H1 (cell line): ENCODE measurements at regions not wholly inside any gene's neighbourhood (a gene's known extent, or its start where the extent isn't known, plus 50 kb on each side); places are given as distances from the start of the nearest gene placed in this dataset.

Experiments
- CTCF ChIA-PET: fragments of 300-600 bp; sonication (Branson Sonifier 250); formaldehyde crosslinking; loops from one replicate; lab custom pipeline; 2021; ENCODE audit not compliant: partially characterized antibody; lab: Charles Lee
- POLR2A ChIA-PET: fragments of 300-600 bp; sonication (Branson Sonifier 250); formaldehyde crosslinking; loops from one replicate; lab custom pipeline; 2021; ENCODE audit warnings: inconsistent platforms; ENCODE audit not compliant: partially characterized antibody; lab: Charles Lee
- DNase-seq, 2 experiments: peaks; one replicate each; pipeline versions ENCODE4 v3.0.0 to v3.0.0-alpha.2; 2010 to 2022; ENCODE audit warnings: low spot score in 2 of 2, low read depth in 1 of 2, mixed read lengths in 1 of 2
- FAIRE-seq: peaks from 2 replicates; lab custom pipeline; 2011; peaks lifted over from hg19 to GRCh38; lab: Jason Lieb, UNC
- H2AFZ ChIP-seq: 2 replicates; pipeline ENCODE4 v1.8.1; 2012; ENCODE audit warnings: low read length, inconsistent platforms
- H2AK5ac ChIP-seq: 2 replicates; pipeline ENCODE4 v1.6.1; 2013; ENCODE audit warnings: low read depth, low read length
- H2BK120ac ChIP-seq: replicated peaks from 2 replicates; pipeline ENCODE3; 2013; ENCODE audit warnings: low read depth, low read length, inconsistent platforms
- H2BK12ac ChIP-seq: 2 replicates; pipeline ENCODE4 v1.6.1; 2013; ENCODE audit warnings: low read depth, low read length
- H2BK15ac ChIP-seq: 2 replicates; pipeline ENCODE4 v1.6.1; 2013; ENCODE audit warnings: low read length
- H2BK20ac ChIP-seq: 2 replicates; pipeline ENCODE4 v1.6.1; 2013; ENCODE audit warnings: low read length
- H2BK5ac ChIP-seq: 2 replicates; pipeline ENCODE4 v1.6.1; 2013; ENCODE audit warnings: low read depth, low read length
- H3K14ac ChIP-seq: 2 replicates; pipeline ENCODE4 v1.6.1; 2013; ENCODE audit warnings: inconsistent platforms; ENCODE audit not compliant: insufficient read length
- H3K18ac ChIP-seq: 2 replicates; pipeline ENCODE4 v1.6.1; 2013; ENCODE audit warnings: low read length; ENCODE audit errors: extremely low read depth
- H3K23ac ChIP-seq: 2 replicates; pipeline ENCODE4 v1.6.1; 2013; ENCODE audit warnings: inconsistent platforms; ENCODE audit not compliant: insufficient read length
- H3K23me2 ChIP-seq: 2 replicates; pipeline ENCODE4 v1.6.1; 2013; ENCODE audit warnings: low read depth, low read length
- H3K27ac ChIP-seq: 2 replicates; pipeline ENCODE4 v1.6.1; 2011; ENCODE audit warnings: low read depth, low read length, inconsistent platforms
- H3K27me3 ChIP-seq, 4 experiments: replicated peaks in 1 of 4; 1 replicate in 1 of 4; 2 replicates in 3 of 4; pipeline versions ENCODE4 v1.6.1 to v1.8.1; 2011 to 2013; ENCODE audit warnings: low read length in 3 of 4, mild to moderate bottlenecking in 3 of 4, inconsistent platforms in 2 of 4, mixed read lengths in 2 of 4, moderate library complexity in 1 of 4; ENCODE audit not compliant: control insufficient read depth in 3 of 4, insufficient read depth in 3 of 4; ENCODE audit errors: extremely low read depth in 1 of 4
- H3K36me3 ChIP-seq, 4 experiments: 2 replicates each; pipeline versions ENCODE4 v1.6.1 to v1.8.1; 2011 to 2013; ENCODE audit warnings: mild to moderate bottlenecking in 4 of 4, low read length in 3 of 4, moderate library complexity in 2 of 4, control low read depth in 1 of 4, inconsistent platforms in 1 of 4; ENCODE audit not compliant: insufficient read depth in 4 of 4, control insufficient read depth in 2 of 4
- H3K4ac ChIP-seq: replicated peaks from 2 replicates; pipeline ENCODE3; 2013; ENCODE audit warnings: low read length, low read depth, mixed read lengths, inconsistent platforms; ENCODE audit not compliant: insufficient read length
- H3K4me1 ChIP-seq, 4 experiments: replicated peaks in 1 of 4; 1 replicate in 1 of 4; 2 replicates in 3 of 4; pipeline versions ENCODE4 v1.6.1 to v1.8.1; 2011 to 2013; ENCODE audit warnings: low read length in 3 of 4, inconsistent platforms in 2 of 4, mixed read lengths in 1 of 4; ENCODE audit not compliant: insufficient read depth in 4 of 4, control insufficient read depth in 3 of 4
- H3K4me2 ChIP-seq, 2 experiments: 2 replicates each; pipeline versions ENCODE4 v1.6.1 to v1.8.1; 2011 to 2013; ENCODE audit warnings: low read depth in 2 of 2, low read length in 2 of 2, control low read depth in 1 of 2, inconsistent platforms in 1 of 2, mild to moderate bottlenecking in 1 of 2; ENCODE audit not compliant: insufficient read depth in 1 of 2
- H3K4me3 ChIP-seq, 4 experiments: fragments of 200-600, 300-600 bp in 1 of 4; sonication (generic), shearing (Covaris generic), sonication (Bioruptor Twin) in 1 of 4; 2 replicates each; pipeline versions ENCODE4 v1.5.1 to v1.8.1; 2011 to 2016; ENCODE audit warnings: low read length in 4 of 4, low read depth in 3 of 4, control low read depth in 2 of 4, inconsistent platforms in 2 of 4, mild to moderate bottlenecking in 2 of 4, mixed read lengths in 1 of 4, moderate library complexity in 1 of 4; ENCODE audit not compliant: insufficient read depth in 2 of 4; ENCODE audit errors: extremely low read depth in 1 of 4
- H3K56ac ChIP-seq: replicated peaks from 2 replicates; pipeline ENCODE3; 2013; ENCODE audit warnings: low read depth, mild to moderate bottlenecking, mixed read lengths, low read length, inconsistent platforms; ENCODE audit not compliant: insufficient read length
- H3K79me1 ChIP-seq: 2 replicates; pipeline ENCODE4 v1.6.1; 2013; ENCODE audit warnings: low read depth, low read length, control low read depth
- H3K79me2 ChIP-seq, 2 experiments: 2 replicates each; pipeline versions ENCODE4 v1.6.1 to v1.8.1; 2012 to 2013; ENCODE audit warnings: low read length in 2 of 2, mild to moderate bottlenecking in 2 of 2, inconsistent platforms in 1 of 2; ENCODE audit not compliant: insufficient read depth in 2 of 2, control insufficient read depth in 1 of 2
- H3K9ac ChIP-seq, 4 experiments: replicated peaks in 1 of 4; 1 replicate in 1 of 4; 2 replicates in 3 of 4; pipeline versions ENCODE4 v1.6.1 to v1.8.1; 2011 to 2013; ENCODE audit warnings: low read depth in 3 of 4, low read length in 3 of 4, control low read depth in 2 of 4, mild to moderate bottlenecking in 2 of 4, moderate library complexity in 2 of 4, inconsistent platforms in 1 of 4; ENCODE audit errors: extremely low read depth in 1 of 4
- H3K9me3 ChIP-seq, 2 experiments: 2 replicates each; pipeline versions ENCODE4 v1.6.1 to v1.8.1; 2012 to 2013; ENCODE audit warnings: mild to moderate bottlenecking in 2 of 2, moderate library complexity in 2 of 2, control low read depth in 1 of 2, inconsistent platforms in 1 of 2, low read depth in 1 of 2, low read length in 1 of 2, mixed read lengths in 1 of 2; ENCODE audit not compliant: insufficient read depth in 2 of 2
- H4K20me1 ChIP-seq, 2 experiments: replicated peaks in 1 of 2; 2 replicates each; pipeline versions ENCODE3 to v1.8.1; 2011 to 2013; ENCODE audit warnings: inconsistent platforms in 2 of 2, low read length in 2 of 2, mild to moderate bottlenecking in 1 of 2; ENCODE audit not compliant: insufficient read depth in 2 of 2, control insufficient read depth in 1 of 2
- H4K5ac ChIP-seq: 2 replicates; pipeline ENCODE4 v1.6.1; 2013; ENCODE audit warnings: low read length, low read depth, mixed read lengths, inconsistent platforms; ENCODE audit not compliant: insufficient read length
- H4K8ac ChIP-seq: 2 replicates; pipeline ENCODE4 v1.8.0; 2013; ENCODE audit warnings: mild to moderate bottlenecking, moderate library complexity, low read length, inconsistent platforms; ENCODE audit not compliant: insufficient read depth; ENCODE audit errors: extremely low read depth
- H4K91ac ChIP-seq: replicated peaks from 2 replicates; pipeline ENCODE3; 2013; ENCODE audit warnings: low read length, mixed read lengths, inconsistent platforms; ENCODE audit not compliant: insufficient read length
- ASH2L ChIP-seq: fragments of 200-600, 300-600 bp; sonication (generic); IDR thresholded peaks from one replicate; pipeline ENCODE4 v1.7.1; 2017; ENCODE audit warnings: low read length
- CEBPB ChIP-seq: IDR thresholded peaks from 2 replicates; pipeline ENCODE4 v1.6.1; 2012; ENCODE audit warnings: low read depth, low read length
- CHD1 ChIP-seq: IDR thresholded peaks from 2 replicates; pipeline ENCODE4 v1.6.1; 2012; ENCODE audit warnings: low read depth, low read length, improper control_type of control experiment
- CREB1 ChIP-seq: IDR thresholded peaks from 2 replicates; pipeline ENCODE4 v1.6.1; 2012; ENCODE audit warnings: inconsistent platforms
- GABPA ChIP-seq: IDR thresholded peaks from 2 replicates; pipeline ENCODE4 v1.6.1; 2011; ENCODE audit warnings: mild to moderate bottlenecking, low read length, moderate library complexity, borderline replicate concordance; ENCODE audit not compliant: insufficient read depth
- HDAC2 ChIP-seq, 2 experiments: fragments of 300-600 bp in 1 of 2; sonication (generic) in 1 of 2; IDR thresholded peaks; 2 replicates each; pipeline ENCODE4 v1.6.1; 2011 to 2012; ENCODE audit warnings: low read depth in 2 of 2, low read length in 2 of 2, mild to moderate bottlenecking in 2 of 2, moderate library complexity in 2 of 2, borderline replicate concordance in 1 of 2, inconsistent platforms in 1 of 2
- KDM1A ChIP-seq: fragments of 200-600, 300-600 bp; sonication (generic); IDR thresholded peaks from 2 replicates; pipeline ENCODE4 v1.7.1; 2016; ENCODE audit warnings: mild to moderate bottlenecking, low read length, borderline replicate concordance
- NRF1 ChIP-seq: IDR thresholded peaks from 2 replicates; pipeline ENCODE4 v1.6.1; 2011; ENCODE audit warnings: mild to moderate bottlenecking, low read depth, low read length, improper control_type of control experiment
- SIX5 ChIP-seq: IDR thresholded peaks from 2 replicates; pipeline ENCODE4 v1.6.1; 2011; ENCODE audit warnings: mild to moderate bottlenecking, low read depth, low read length
- SUZ12 ChIP-seq: fragments of 200-600 bp; sonication (generic); IDR thresholded peaks from 2 replicates; pipeline ENCODE4 v1.6.1; 2012; ENCODE audit warnings: mild to moderate bottlenecking, inconsistent platforms, low read length, moderate library complexity, mixed read lengths
- TAF1 ChIP-seq: IDR thresholded peaks from 2 replicates; pipeline ENCODE4 v1.6.1; 2011; ENCODE audit warnings: mild to moderate bottlenecking, low read depth, low read length
- YY1 ChIP-seq: IDR thresholded peaks from 2 replicates; pipeline ENCODE4 v1.6.1; 2011; ENCODE audit warnings: low read depth, mild to moderate bottlenecking, low read length
- WGBS, 2 experiments: shearing (Covaris generic) in 1 of 2; methylation state at CpG; one replicate each; pipeline versions ENCODE4 v1.1.6 to v1.1.7; 2013 to 2015; ENCODE audit warnings: low lambda C conversion rate in 2 of 2, mixed read lengths in 2 of 2, inconsistent platforms in 1 of 2, low coverage in 1 of 2, missing lambda C conversion rate in 1 of 2; ENCODE audit not compliant: insufficient replicate concordance in 2 of 2, insufficient coverage in 1 of 2, insufficient read length in 1 of 2; ENCODE audit errors: extremely low coverage in 1 of 2, missing lambda C conversion rate in 1 of 2; 5-methylcytosine and 5-hydroxymethylcytosine counted together
- TF ChIP-seq, protein P1 (sequence below), 3 experiments: IDR thresholded peaks; 1 replicate in 2 of 3; 2 replicates in 1 of 3; pipeline versions ENCODE4 v1.5.1 to v1.6.1; 2011; ENCODE audit warnings: low read length in 3 of 3, mild to moderate bottlenecking in 3 of 3, inconsistent platforms in 2 of 3, low read depth in 1 of 3, moderate library complexity in 1 of 3; ENCODE audit not compliant: insufficient read depth in 1 of 3; ENCODE audit errors: control extremely low read depth in 1 of 3

DNA sequence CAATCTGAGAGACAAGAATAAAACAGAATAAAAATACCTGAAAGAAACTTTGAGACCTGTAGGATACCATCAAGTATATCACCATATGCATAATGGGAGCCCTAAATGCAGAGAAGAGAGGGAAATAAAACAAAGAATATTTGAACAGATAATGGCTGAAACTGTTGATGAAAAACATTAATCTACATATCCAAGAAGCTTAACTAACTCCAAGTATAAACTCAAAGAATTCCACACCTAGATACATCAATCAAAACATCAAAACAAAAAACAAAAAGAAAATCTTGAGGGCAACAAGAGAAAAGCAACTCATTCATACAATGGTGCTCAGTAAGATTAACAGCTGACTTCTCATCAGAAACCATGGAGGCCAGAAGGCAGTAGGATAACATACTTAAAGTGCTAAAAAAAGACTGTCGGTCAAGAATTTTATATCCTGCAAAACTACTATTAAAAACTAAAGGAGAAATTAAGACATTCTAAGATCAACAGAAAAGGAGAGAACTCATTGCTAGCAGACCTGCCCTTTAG lies 101.6 kb downstream of the FOXD1 start:
- CTCF ChIA-PET, result no interaction called here
- Histone ChIP-seq H3K9me3 (peaks cover 9 to 12% of the 10 kb centered on the region in 2 experiments; a peak in 3 of 4 replicates), H3K27ac (no peak overlapping the region), H3K4me2 (no peak overlapping the region), H3K56ac (no peak overlapping the region), H3K4ac (no peak overlapping the region), H2AK5ac (no peak overlapping the region), H3K4me3 (no peak overlapping the region), H4K91ac (no peak overlapping the region), H4K5ac (no peak overlapping the region), H3K9ac (no peak overlapping the region), H4K20me1 (no peaks in the 10 kb centered on the region), H2BK120ac (no peak overlapping the region), H3K27me3 (peaks cover 0 to 1% (median 0%) of the 10 kb centered on the region in 4 experiments; a peak in 1 of 7 replicates), H2BK15ac (no peak overlapping the region), H3K79me1 (no peaks in the 10 kb centered on the region), H2AFZ (no peak overlapping the region), H3K79me2 (no peaks in the 10 kb centered on the region), H3K18ac (no peak overlapping the region), H2BK12ac (no peak overlapping the region), H3K4me1 (no peaks in the 10 kb centered on the region), H3K14ac (no peak overlapping the region), H4K8ac (no peak overlapping the region), H2BK20ac (no peak overlapping the region), H3K23me2 (no peaks in the 10 kb centered on the region; the same call in 1 of the 2 replicates)
- POLR2A ChIA-PET, result no interaction called here
- WGBS, 2 experiments, result 100% methylated on average over 1 of the region's 1 CpG; no CpG with 5 or more reads in 1 of the 2 experiments
- no peak for FAIRE-seq
- no peak for DNase-seq
- TF ChIP-seq CHD1 (no peak), ASH2L (no peak), TAF1 (no peak), CEBPB (no peak), YY1 (no peak), HDAC2 (IDR thresholded peaks at IDR 0.05; ENCODE audit: borderline replicate concordance in 1 of 2, low read depth in 2 of 2, low read length in 2 of 2) (no peak), SIX5 (no peak), GABPA (no peak), NRF1 (no peak), KDM1A (no peak), CREB1 (no peak), SUZ12 (no peak)
- TF ChIP-seq, protein P1, sequence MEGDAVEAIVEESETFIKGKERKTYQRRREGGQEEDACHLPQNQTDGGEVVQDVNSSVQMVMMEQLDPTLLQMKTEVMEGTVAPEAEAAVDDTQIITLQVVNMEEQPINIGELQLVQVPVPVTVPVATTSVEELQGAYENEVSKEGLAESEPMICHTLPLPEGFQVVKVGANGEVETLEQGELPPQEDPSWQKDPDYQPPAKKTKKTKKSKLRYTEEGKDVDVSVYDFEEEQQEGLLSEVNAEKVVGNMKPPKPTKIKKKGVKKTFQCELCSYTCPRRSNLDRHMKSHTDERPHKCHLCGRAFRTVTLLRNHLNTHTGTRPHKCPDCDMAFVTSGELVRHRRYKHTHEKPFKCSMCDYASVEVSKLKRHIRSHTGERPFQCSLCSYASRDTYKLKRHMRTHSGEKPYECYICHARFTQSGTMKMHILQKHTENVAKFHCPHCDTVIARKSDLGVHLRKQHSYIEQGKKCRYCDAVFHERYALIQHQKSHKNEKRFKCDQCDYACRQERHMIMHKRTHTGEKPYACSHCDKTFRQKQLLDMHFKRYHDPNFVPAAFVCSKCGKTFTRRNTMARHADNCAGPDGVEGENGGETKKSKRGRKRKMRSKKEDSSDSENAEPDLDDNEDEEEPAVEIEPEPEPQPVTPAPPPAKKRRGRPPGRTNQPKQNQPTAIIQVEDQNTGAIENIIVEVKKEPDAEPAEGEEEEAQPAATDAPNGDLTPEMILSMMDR (IDR thresholded peaks at IDR 0.05; ENCODE audit: control extremely low read depth in 1 of 3, insufficient read depth in 1 of 3, low read depth in 1 of 3, low read length in 3 of 3), result no peak
- TF ChIP-seq, all 59 proteins: peak for 0
- Histone ChIP-seq H3K36me3 (no peaks in the 10 kb centered on the region), H3K23ac (no peak overlapping the region), H2BK5ac (no peak overlapping the region)
